ENCODE measurements at regions not wholly inside any gene's neighbourhood (a gene's known extent, or its start where the extent isn't known, plus 50 kb on each side); places are given as distances from the start of the nearest gene placed in this dataset.

DNA sequence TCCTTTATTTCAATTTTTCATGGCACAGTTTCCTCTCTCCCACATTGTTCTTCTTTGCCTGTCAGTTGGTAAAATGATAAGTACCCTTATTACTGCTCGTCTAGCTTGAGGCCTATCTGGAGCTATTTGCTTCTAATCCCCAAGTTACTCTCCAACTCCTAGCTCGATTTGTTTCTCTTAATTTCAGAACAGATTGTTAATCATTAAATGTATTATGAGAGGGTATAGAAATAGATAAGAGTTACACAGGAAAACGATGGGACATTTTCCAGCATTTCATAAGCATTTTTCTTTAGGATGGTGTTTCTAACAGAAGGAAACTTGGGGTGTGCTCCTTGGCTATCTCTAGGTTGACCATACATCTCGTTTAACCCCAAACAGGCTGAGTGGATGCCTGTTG, 540.5 kb upstream of the FZD8 start:
- ATAC-seq (no peak), DNase-seq (no peak)
- Histone ChIP-seq H3K4me1 (ENCODE audit: low read depth) (no peaks in the 10 kb centered on the region), H3K9me3 (no peaks in the 10 kb centered on the region), H3K36me3 (ENCODE audit: low read depth) (no peaks in the 10 kb centered on the region), H3K4me3 (no peak overlapping the region)
- TF ChIP-seq, protein P1, sequence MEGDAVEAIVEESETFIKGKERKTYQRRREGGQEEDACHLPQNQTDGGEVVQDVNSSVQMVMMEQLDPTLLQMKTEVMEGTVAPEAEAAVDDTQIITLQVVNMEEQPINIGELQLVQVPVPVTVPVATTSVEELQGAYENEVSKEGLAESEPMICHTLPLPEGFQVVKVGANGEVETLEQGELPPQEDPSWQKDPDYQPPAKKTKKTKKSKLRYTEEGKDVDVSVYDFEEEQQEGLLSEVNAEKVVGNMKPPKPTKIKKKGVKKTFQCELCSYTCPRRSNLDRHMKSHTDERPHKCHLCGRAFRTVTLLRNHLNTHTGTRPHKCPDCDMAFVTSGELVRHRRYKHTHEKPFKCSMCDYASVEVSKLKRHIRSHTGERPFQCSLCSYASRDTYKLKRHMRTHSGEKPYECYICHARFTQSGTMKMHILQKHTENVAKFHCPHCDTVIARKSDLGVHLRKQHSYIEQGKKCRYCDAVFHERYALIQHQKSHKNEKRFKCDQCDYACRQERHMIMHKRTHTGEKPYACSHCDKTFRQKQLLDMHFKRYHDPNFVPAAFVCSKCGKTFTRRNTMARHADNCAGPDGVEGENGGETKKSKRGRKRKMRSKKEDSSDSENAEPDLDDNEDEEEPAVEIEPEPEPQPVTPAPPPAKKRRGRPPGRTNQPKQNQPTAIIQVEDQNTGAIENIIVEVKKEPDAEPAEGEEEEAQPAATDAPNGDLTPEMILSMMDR (IDR thresholded peaks at IDR 0.05), result no peak
- intact Hi-C loops (cut with DNase I, micrococcal nuclease), result no loop called here

DNA sequence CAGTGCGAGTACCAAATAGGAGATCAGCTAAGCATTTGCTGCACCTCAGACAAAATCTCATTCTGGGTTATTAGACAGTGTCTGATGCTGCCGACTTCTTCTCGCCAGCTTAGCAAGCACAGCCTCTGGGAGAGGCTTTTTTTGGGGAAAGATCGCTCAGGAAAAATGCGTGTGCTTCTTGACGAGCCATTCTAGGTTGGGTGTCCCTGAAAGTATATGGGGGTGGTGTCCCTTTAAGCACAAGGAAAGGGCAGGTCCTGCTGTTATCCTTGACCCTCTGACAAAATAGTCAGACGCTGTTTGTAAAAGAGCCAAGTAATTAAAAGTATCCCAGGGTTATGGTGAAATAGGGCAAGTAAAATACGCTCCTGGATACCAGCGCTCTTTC, 540.1 kb upstream of the FZD8 start:
- ATAC-seq, result no peak

DNA sequence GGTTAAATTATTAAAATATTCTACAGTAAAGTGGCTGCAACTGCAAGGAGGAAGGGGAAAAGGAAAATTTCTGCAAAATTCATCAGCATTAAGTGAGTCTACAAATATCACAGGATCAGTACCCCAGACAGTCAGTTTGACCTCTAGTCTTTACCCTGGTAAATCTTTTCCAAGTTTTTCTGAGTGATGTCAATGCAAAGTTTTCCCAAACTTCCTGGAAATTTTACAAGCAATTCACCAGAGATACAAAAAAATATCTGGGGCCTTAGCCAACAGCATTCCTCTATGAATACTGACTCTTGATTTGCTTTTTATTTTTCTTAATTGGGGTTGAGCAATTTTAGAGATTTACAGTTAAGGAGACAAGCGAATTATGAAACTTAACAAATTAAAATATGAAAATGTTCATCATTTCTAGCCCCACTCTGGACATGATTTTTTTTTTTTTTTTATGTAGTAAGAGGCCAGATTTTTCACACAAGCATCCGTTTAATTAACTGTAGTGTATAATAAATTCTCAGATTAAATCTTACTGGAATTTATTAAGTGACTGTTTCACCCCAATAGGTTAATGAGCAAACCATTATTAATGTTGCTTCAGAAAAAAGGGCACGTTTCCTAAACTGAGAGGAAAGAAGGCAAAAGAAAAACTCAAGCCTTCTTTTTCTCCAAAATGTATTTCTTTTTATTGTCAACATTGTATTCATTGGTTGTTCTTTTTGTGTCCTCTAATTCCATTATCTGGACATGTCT, 539.5 kb upstream of the FZD8 start:
- Histone ChIP-seq H3K4me1 (ENCODE audit: low read depth) (no peaks in the 10 kb centered on the region), H3K9me3 (no peaks in the 10 kb centered on the region), H3K36me3 (ENCODE audit: low read depth) (no peaks in the 10 kb centered on the region), H3K4me3 (no peak overlapping the region)
- TF ChIP-seq, protein P1 (IDR thresholded peaks at IDR 0.05), result no peak
- ATAC-seq, result no peak
- no peak for DNase-seq
- intact Hi-C loops (cut with DNase I, micrococcal nuclease), result no loop called here

More for the DNA sequence above, 540.1 kb upstream of the FZD8 start:
- Histone ChIP-seq H3K9me3 (no peaks in the 10 kb centered on the region), H3K4me1 (ENCODE audit: low read depth) (no peaks in the 10 kb centered on the region), H3K36me3 (ENCODE audit: low read depth) (no peaks in the 10 kb centered on the region), H3K4me3 (no peak overlapping the region)
- TF ChIP-seq, protein P1 (IDR thresholded peaks at IDR 0.05), result no peak
- DNase-seq, result no peak
- intact Hi-C loops (cut with DNase I, micrococcal nuclease), result no loop called here

DNA sequence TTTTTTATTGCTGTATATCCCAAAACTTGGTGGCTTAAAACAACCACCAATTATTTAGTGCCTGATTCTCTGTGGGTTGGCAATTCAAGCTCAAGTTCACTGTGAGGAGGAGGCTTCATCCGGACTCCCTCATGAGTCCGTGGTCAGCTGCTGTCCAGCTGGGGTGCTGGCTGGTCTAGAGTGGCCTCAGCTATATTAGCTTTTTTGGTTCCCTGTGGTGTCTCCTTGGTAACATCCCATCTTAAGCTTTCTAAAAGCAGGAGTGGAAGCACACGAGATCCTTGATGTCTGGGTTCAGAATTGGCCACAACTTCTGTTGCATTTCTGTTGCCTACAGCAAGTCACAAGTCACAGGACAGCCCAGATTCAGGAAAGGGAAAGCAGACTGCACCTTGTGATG, 536.5 kb upstream of the FZD8 start:
- TF ChIP-seq, protein P1 (IDR thresholded peaks at IDR 0.05), result no peak
- no peaks in the 10 kb centered on the region for H3K36me3 ChIP-seq (ENCODE audit: low read depth)
- ATAC-seq (no peak), DNase-seq (no peak)
- no peaks in the 10 kb centered on the region for H3K4me1 ChIP-seq (ENCODE audit: low read depth)
- H3K4me3 ChIP-seq, result no peak overlapping the region
- no peaks in the 10 kb centered on the region for H3K9me3 ChIP-seq
- intact Hi-C loops (cut with DNase I, micrococcal nuclease), result no loop called here

DNA sequence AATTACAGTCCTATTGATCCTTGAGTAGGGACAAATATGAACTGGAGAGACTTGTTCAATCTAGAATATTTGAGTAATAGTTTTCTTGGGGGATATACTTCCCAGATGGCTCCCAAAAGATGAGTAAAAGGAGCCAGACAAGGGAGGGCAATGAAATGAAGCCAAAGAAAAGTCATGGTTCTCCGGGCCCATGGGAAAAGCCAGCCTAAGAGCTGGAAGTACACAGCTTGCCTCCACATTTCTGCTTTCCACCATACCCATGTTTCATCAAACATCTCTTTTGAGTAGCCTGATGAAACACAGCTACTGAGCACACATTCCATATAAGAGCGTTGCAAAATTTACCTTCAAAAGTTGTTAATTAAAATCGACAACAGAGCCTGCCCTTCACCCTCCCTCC, 535.0 kb upstream of the FZD8 start:
- TF ChIP-seq, protein P1 (IDR thresholded peaks at IDR 0.05), result no peak
- Histone ChIP-seq H3K4me1 (ENCODE audit: low read depth) (no peaks in the 10 kb centered on the region), H3K4me3 (no peak overlapping the region), H3K36me3 (ENCODE audit: low read depth) (no peaks in the 10 kb centered on the region), H3K9me3 (no peaks in the 10 kb centered on the region)
- ATAC-seq, result no peak
- intact Hi-C loops (cut with DNase I, micrococcal nuclease), result no loop called here
- DNase-seq, result no peak

DNA sequence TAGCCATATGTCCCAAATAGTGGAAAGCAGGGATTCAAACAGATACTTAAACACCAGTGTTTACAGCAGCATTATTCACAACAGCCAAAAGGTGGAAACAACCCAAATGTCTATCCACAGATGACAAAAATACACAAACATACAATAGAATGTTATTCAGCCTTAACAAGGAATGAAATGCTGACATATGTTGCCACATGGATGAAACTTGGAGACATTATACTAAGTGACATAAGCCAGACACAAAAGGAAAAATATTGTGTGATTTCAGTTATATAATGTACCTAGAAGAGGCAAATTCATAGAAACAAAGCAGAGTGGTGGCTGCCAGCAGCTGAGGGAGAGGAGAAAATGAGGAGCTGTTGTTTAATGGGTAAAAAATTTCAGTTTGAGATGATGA, 533.9 kb upstream of the FZD8 start:
- TF ChIP-seq, protein P1 (IDR thresholded peaks at IDR 0.05), result no peak
- Histone ChIP-seq H3K4me1 (ENCODE audit: low read depth) (no peaks in the 10 kb centered on the region), H3K36me3 (ENCODE audit: low read depth) (no peaks in the 10 kb centered on the region), H3K9me3 (no peaks in the 10 kb centered on the region), H3K4me3 (no peak overlapping the region)
- intact Hi-C loops (cut with DNase I, micrococcal nuclease), result no loop called here
- no peak for DNase-seq
- ATAC-seq, result no peak
